ENCODE measurements at regions not wholly inside any gene's neighbourhood (a gene's known extent, or its start where the extent isn't known, plus 50 kb on each side); places are given as distances from the start of the nearest gene placed in this dataset.

DNA sequence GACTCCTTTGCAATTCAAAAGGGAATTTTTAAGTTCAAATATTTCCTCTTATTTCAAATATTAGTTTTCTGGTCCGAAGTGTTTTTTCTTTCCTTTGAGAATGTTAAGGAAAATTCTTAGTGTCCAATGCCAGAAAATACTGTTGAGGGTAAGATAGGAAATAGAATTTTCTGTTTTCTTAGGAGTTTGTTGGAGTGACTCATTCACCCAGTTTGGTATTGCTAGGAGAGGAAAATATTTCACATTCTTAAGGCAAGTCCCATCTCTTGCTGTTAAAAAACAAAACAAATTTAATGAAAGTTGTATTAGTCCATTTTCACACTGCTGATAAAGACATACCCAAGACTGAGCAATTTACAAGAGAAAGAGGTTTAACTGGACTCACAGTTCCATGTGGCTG is 349.2 kb upstream of the ADAMTSL1 start:
- Histone ChIP-seq H3K4me2 (ENCODE audit: low read length) (no peak overlapping the region), H4K20me1 (ENCODE audit: control insufficient read depth, insufficient read depth, low read depth, low read length) (no peaks in the 10 kb centered on the region), H3K27ac (ENCODE audit: low read depth, low read length) (no peak overlapping the region), H3K79me2 (ENCODE audit: control insufficient read depth, low read length) (no peaks in the 10 kb centered on the region), H3K9me3 (ENCODE audit: control insufficient read depth, insufficient read depth, low read length) (no peaks in the 10 kb centered on the region), H3K4me1 (ENCODE audit: control insufficient read depth, low read length) (no peaks in the 10 kb centered on the region), H3K36me3 (ENCODE audit: control insufficient read depth, low read length) (no peaks in the 10 kb centered on the region), H3F3A (ENCODE audit: control insufficient read depth, insufficient read depth) (no peaks in the 10 kb centered on the region), H3K27me3 (ENCODE audit: control insufficient read depth, low read length) (no peaks in the 10 kb centered on the region), H3K4me3 (ENCODE audit: low read length) (no peak overlapping the region), H3K9me2 (replicated peaks; ENCODE audit: control insufficient read depth, low read length) (no peaks in the 10 kb centered on the region)
- TF ChIP-seq, protein P1, sequence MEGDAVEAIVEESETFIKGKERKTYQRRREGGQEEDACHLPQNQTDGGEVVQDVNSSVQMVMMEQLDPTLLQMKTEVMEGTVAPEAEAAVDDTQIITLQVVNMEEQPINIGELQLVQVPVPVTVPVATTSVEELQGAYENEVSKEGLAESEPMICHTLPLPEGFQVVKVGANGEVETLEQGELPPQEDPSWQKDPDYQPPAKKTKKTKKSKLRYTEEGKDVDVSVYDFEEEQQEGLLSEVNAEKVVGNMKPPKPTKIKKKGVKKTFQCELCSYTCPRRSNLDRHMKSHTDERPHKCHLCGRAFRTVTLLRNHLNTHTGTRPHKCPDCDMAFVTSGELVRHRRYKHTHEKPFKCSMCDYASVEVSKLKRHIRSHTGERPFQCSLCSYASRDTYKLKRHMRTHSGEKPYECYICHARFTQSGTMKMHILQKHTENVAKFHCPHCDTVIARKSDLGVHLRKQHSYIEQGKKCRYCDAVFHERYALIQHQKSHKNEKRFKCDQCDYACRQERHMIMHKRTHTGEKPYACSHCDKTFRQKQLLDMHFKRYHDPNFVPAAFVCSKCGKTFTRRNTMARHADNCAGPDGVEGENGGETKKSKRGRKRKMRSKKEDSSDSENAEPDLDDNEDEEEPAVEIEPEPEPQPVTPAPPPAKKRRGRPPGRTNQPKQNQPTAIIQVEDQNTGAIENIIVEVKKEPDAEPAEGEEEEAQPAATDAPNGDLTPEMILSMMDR (IDR thresholded peaks at IDR 0.05; ENCODE audit: low read depth, low read length, poor library complexity, severe bottlenecking), result no peak
- no peak for TF ChIP-seq EZH2phosphoT487 (IDR thresholded peaks at IDR 0.05; ENCODE audit: borderline replicate concordance, low read length)

DNA sequence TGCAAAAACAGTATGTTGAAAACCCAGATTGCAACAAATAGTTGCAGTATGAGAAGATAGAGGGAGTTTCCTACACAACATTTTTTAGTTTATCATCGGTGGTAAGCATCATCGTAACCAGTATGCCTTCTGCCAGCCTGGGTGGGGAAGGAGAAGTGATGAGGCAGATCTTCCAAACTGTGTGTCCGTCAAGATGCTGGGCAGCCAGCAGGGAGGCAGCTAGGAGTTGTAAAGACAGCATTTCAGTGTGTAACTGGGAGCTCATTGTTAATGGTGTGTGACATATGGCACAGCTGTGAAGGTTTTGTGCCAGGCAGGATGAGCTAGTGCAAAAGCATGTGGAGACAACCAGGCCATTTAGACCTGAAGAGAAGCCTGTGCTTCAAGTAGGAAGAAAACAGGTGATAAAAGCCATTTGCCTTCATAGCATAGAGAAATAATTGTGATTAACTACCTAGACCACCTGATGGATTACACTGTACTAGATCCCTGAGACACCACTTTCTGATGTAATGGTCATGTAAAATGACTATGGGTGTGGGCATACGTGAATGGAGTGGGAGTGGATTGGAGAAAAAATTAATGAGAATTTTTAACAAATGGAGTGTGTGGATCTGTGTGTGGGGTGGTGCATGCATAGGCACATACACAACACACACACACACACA is 347.0 kb upstream of the ADAMTSL1 start:
- TF ChIP-seq EZH2phosphoT487 (IDR thresholded peaks at IDR 0.05; ENCODE audit: borderline replicate concordance, low read length), result no peak
- TF ChIP-seq, protein P1 (IDR thresholded peaks at IDR 0.05; ENCODE audit: low read depth, low read length, poor library complexity, severe bottlenecking), result no peak
- no peaks in the 10 kb centered on the region for H3K4me1 ChIP-seq (ENCODE audit: control insufficient read depth, low read length)
- no peak overlapping the region for H3K4me3 ChIP-seq (ENCODE audit: low read length)
- no peaks in the 10 kb centered on the region for H3K9me2 ChIP-seq (replicated peaks; ENCODE audit: control insufficient read depth, low read length)
- H3K36me3 ChIP-seq (ENCODE audit: control insufficient read depth, low read length), result no peaks in the 10 kb centered on the region
- no peaks in the 10 kb centered on the region for H4K20me1 ChIP-seq (ENCODE audit: control insufficient read depth, insufficient read depth, low read depth, low read length)
- H3K27me3 ChIP-seq (ENCODE audit: control insufficient read depth, low read length), result no peaks in the 10 kb centered on the region
- H3F3A ChIP-seq (ENCODE audit: control insufficient read depth, insufficient read depth), result no peaks in the 10 kb centered on the region
- no peaks in the 10 kb centered on the region for H3K79me2 ChIP-seq (ENCODE audit: control insufficient read depth, low read length)
- no peak overlapping the region for H3K4me2 ChIP-seq (ENCODE audit: low read length)
- no peaks in the 10 kb centered on the region for H3K9me3 ChIP-seq (ENCODE audit: control insufficient read depth, insufficient read depth, low read length)
- no peak overlapping the region for H3K27ac ChIP-seq (ENCODE audit: low read depth, low read length)

DNA sequence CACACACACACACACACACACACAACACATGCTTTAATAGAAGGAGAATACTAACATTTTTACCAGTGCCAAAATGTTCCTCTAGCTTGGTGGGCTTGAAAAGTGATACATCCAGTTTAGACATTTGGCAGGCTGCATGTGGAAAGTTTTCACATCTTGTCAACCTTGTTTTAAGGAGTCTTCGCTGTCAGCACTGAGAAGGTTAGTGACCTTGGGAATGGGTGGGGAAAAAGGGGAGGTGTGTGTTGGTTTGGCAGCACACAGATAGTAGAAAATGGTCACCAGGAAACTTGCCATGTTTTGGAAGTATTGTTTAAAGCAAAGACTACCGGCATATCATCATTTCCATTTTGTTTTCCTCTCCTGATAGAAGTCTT is 346.5 kb upstream of the ADAMTSL1 start:
- Histone ChIP-seq H3K9me3 (ENCODE audit: control insufficient read depth, insufficient read depth, low read length) (no peaks in the 10 kb centered on the region), H3K27me3 (ENCODE audit: control insufficient read depth, low read length) (no peaks in the 10 kb centered on the region), H3K4me3 (ENCODE audit: low read length) (no peak overlapping the region), H3F3A (ENCODE audit: control insufficient read depth, insufficient read depth) (no peaks in the 10 kb centered on the region), H3K79me2 (ENCODE audit: control insufficient read depth, low read length) (no peaks in the 10 kb centered on the region), H3K4me1 (ENCODE audit: control insufficient read depth, low read length) (no peaks in the 10 kb centered on the region), H3K4me2 (ENCODE audit: low read length) (no peak overlapping the region), H3K27ac (ENCODE audit: low read depth, low read length) (no peak overlapping the region), H4K20me1 (ENCODE audit: control insufficient read depth, insufficient read depth, low read depth, low read length) (no peaks in the 10 kb centered on the region), H3K36me3 (ENCODE audit: control insufficient read depth, low read length) (no peaks in the 10 kb centered on the region), H3K9me2 (replicated peaks; ENCODE audit: control insufficient read depth, low read length) (no peaks in the 10 kb centered on the region)
- TF ChIP-seq, protein P1 (IDR thresholded peaks at IDR 0.05; ENCODE audit: low read depth, low read length, poor library complexity, severe bottlenecking), result no peak
- no peak for TF ChIP-seq EZH2phosphoT487 (IDR thresholded peaks at IDR 0.05; ENCODE audit: borderline replicate concordance, low read length)

Data from DOHH2 (cell line).